ENCODE measurements at regions not wholly inside any gene's neighbourhood (a gene's known extent, or its start where the extent isn't known, plus 50 kb on each side); places are given as distances from the start of the nearest gene placed in this dataset.

GRCh38 chr12:42673535-42673934 is 84.0 kb upstream of the PRICKLE1 start:
- TF ChIP-seq CTCF (tag by site-specific recombination; IDR thresholded peaks at IDR 0.05) (no peak), PATZ1 (tag by site-specific recombination; IDR thresholded peaks at IDR 0.05) (no peak), ZNF341 (tag by site-specific recombination; IDR thresholded peaks at IDR 0.05; ENCODE audit: low read depth) (no peak), ZNF660 (tag by site-specific recombination; IDR thresholded peaks at IDR 0.05) (no peak), ZNF670 (tag by site-specific recombination; IDR thresholded peaks at IDR 0.05; ENCODE audit: low read depth) (no peak), GLI4 (tag by site-specific recombination; IDR thresholded peaks at IDR 0.05) (no peak), ZNF274 (IDR thresholded peaks at IDR 0.05; ENCODE audit: low read length) (no peak), ZNF274 (tag by site-specific recombination; IDR thresholded peaks at IDR 0.05; ENCODE audit: borderline replicate concordance) (no peak), ZNF514 (tag by site-specific recombination; IDR thresholded peaks at IDR 0.05) (no peak), KLF16 (tag by site-specific recombination; IDR thresholded peaks at IDR 0.05) (no peak), HOXC10 (CRISPR knock-in tag; IDR thresholded peaks at IDR 0.05) (no peak), KLF1 (tag by site-specific recombination; IDR thresholded peaks at IDR 0.05) (no peak), ZNF777 (tag by site-specific recombination; IDR thresholded peaks at IDR 0.05; ENCODE audit: borderline replicate concordance) (no peak), PRDM1 (tag by site-specific recombination; IDR thresholded peaks at IDR 0.05) (no peak)
